WTC11 (cell line): ENCODE measurements at regions not wholly inside any gene's neighbourhood (a gene's known extent, or its start where the extent isn't known, plus 50 kb on each side); places are given as distances from the start of the nearest gene placed in this dataset.

Source experiments
- ATAC-seq: fragments of 200-7000 bp; cut with Tn5 transposase; 2 replicates; pipeline ENCODE4 v1.10.0; 2021; ENCODE audit warnings: mild to moderate bottlenecking, moderate library complexity
- CTCF ChIA-PET: fragments of 300-600 bp; sonication (Branson Sonifier 250); formaldehyde crosslinking; loops from one replicate; lab custom pipeline; 2021; ENCODE audit warnings: antibody characterized with exemption; lab: Charles Lee
- POLR2A ChIA-PET: fragments of 350-600 bp; sonication (Branson Sonifier 250); formaldehyde crosslinking; loops from one replicate; lab custom pipeline; 2021; ENCODE audit warnings: antibody characterized with exemption; lab: Charles Lee
- DNase-seq: peaks from one replicate; pipeline ENCODE4 v3.0.0; 2021; ENCODE audit warnings: low spot score
- H3K27ac Mint-ChIP-seq: 2 replicates; pipeline ENCODE4 v1.8.0; 2021; ENCODE audit warnings: mixed read lengths
- H3K27me3 Mint-ChIP-seq: 2 replicates; pipeline ENCODE4 v1.8.0; 2021; ENCODE audit warnings: low read depth, mild to moderate bottlenecking, moderate library complexity, mixed read lengths
- H3K36me3 Mint-ChIP-seq: 2 replicates; pipeline ENCODE4 v1.8.0; 2021; ENCODE audit warnings: mixed read lengths
- H3K4me1 Mint-ChIP-seq: 2 replicates; pipeline ENCODE4 v1.8.0; 2022; ENCODE audit warnings: mixed read lengths
- H3K4me3 Mint-ChIP-seq: 2 replicates; pipeline ENCODE4 v1.8.0; 2021; ENCODE audit warnings: mild to moderate bottlenecking, moderate library complexity, mixed read lengths
- H3K9me3 Mint-ChIP-seq: 2 replicates; pipeline ENCODE4 v1.8.0; 2021; ENCODE audit warnings: mixed read lengths
- AFF4 ChIP-seq: sonication (generic); formaldehyde crosslinking; IDR thresholded peaks from 2 replicates; pipeline ENCODE4 v1.8.1; 2023; ENCODE audit warnings: mild to moderate bottlenecking, missing genetic modification reagents, borderline replicate concordance
- ATF1 ChIP-seq: sonication (generic); formaldehyde crosslinking; IDR thresholded peaks from 2 replicates; pipeline ENCODE4 v1.8.1; 2023; ENCODE audit warnings: mild to moderate bottlenecking, moderate library complexity, missing genetic modification reagents
- E2F1 ChIP-seq: sonication (generic); formaldehyde crosslinking; IDR thresholded peaks from 2 replicates; pipeline ENCODE4 v1.8.0; 2022; ENCODE audit warnings: mild to moderate bottlenecking, missing genetic modification reagents
- E2F4 ChIP-seq: sonication (generic); formaldehyde crosslinking; IDR thresholded peaks from 2 replicates; pipeline ENCODE4 v1.8.1; 2022; ENCODE audit warnings: low read depth, mild to moderate bottlenecking, moderate library complexity, missing genetic modification reagents, borderline replicate concordance
- ELF4 ChIP-seq: sonication (generic); formaldehyde crosslinking; IDR thresholded peaks from 2 replicates; pipeline ENCODE4 v1.8.1; 2022; ENCODE audit warnings: low read depth, mild to moderate bottlenecking, moderate library complexity, missing genetic modification reagents
- FOXP1 ChIP-seq: sonication (generic); formaldehyde crosslinking; IDR thresholded peaks from 2 replicates; pipeline ENCODE4 v1.8.0; 2022; ENCODE audit warnings: missing genetic modification reagents, mild to moderate bottlenecking, moderate library complexity, borderline replicate concordance
- GABPB1 ChIP-seq: sonication (generic); formaldehyde crosslinking; IDR thresholded peaks from 2 replicates; pipeline ENCODE4 v1.8.1; 2023; ENCODE audit warnings: mild to moderate bottlenecking, missing genetic modification reagents
- HMGA2 ChIP-seq: fragments of 250-450 bp; sonication (Bioruptor Pico); IDR thresholded peaks from 2 replicates; pipeline ENCODE4 v1.4.0; 2021; ENCODE audit warnings: mild to moderate bottlenecking, moderate library complexity
- JUN ChIP-seq: sonication (generic); formaldehyde crosslinking; IDR thresholded peaks from 2 replicates; pipeline ENCODE4 v1.8.0; 2023; ENCODE audit warnings: mild to moderate bottlenecking, missing genetic modification reagents
- NFE2L1 ChIP-seq: sonication (generic); formaldehyde crosslinking; IDR thresholded peaks from 2 replicates; pipeline ENCODE4 v1.8.1; 2023; ENCODE audit warnings: missing genetic modification reagents
- OVOL2 ChIP-seq: fragments of 250-450 bp; sonication (Bioruptor Pico); IDR thresholded peaks from 2 replicates; pipeline ENCODE4 v1.9.0; 2021; ENCODE audit warnings: mild to moderate bottlenecking, borderline replicate concordance
- TCF7 ChIP-seq: sonication (generic); formaldehyde crosslinking; IDR thresholded peaks from 2 replicates; pipeline ENCODE4 v1.8.0; 2022; ENCODE audit warnings: mild to moderate bottlenecking, low read depth, missing genetic modification reagents, moderate library complexity
- TEAD1 ChIP-seq: sonication (generic); formaldehyde crosslinking; IDR thresholded peaks from 2 replicates; pipeline ENCODE4 v1.8.0; 2022; ENCODE audit warnings: mild to moderate bottlenecking, missing genetic modification reagents
- ZNF423 ChIP-seq: fragments of 250-450 bp; sonication (Bioruptor Pico); IDR thresholded peaks from 2 replicates; pipeline ENCODE4 v2.1.2; 2022; ENCODE audit warnings: mild to moderate bottlenecking, moderate library complexity
- ZNF671 ChIP-seq: fragments of 250-450 bp; sonication (Bioruptor Pico); IDR thresholded peaks from 2 replicates; pipeline ENCODE4 v1.8.0; 2021; ENCODE audit warnings: mild to moderate bottlenecking
- TF ChIP-seq, protein P1 (sequence below): sonication (generic); formaldehyde crosslinking; IDR thresholded peaks from 2 replicates; pipeline ENCODE4 v1.8.1; 2023; ENCODE audit warnings: mild to moderate bottlenecking, missing genetic modification reagents
- TF ChIP-seq, protein P2 (sequence below): sonication (generic); formaldehyde crosslinking; IDR thresholded peaks from 2 replicates; pipeline ENCODE4 v1.8.0; 2022; ENCODE audit warnings: mild to moderate bottlenecking, missing genetic modification reagents
- TF ChIP-seq, protein P3 (sequence below): sonication (generic); formaldehyde crosslinking; IDR thresholded peaks from 2 replicates; pipeline ENCODE4 v1.8.1; 2022; ENCODE audit warnings: missing genetic modification reagents, borderline replicate concordance

DNA sequence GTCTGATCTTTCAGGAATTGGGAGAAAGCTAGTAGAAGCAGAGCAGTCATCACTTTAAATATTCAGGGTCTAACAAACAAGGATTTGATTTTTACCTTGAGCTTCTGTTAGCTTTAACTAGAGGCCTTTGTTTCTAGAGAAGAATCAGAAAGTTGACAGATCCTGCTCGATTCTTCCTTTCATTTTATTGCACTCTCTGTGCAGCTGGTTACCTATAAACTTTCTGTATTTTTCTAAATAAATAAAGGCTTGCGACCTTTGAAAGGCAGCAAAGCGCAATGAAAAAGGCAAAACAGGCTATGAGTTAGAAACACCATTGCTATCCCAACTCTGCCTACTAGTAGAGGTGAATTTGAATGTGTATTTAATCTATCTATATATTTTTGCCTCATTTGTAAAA is 101.4 kb upstream of the NPY2R start (continued):
- TF ChIP-seq, protein P1, sequence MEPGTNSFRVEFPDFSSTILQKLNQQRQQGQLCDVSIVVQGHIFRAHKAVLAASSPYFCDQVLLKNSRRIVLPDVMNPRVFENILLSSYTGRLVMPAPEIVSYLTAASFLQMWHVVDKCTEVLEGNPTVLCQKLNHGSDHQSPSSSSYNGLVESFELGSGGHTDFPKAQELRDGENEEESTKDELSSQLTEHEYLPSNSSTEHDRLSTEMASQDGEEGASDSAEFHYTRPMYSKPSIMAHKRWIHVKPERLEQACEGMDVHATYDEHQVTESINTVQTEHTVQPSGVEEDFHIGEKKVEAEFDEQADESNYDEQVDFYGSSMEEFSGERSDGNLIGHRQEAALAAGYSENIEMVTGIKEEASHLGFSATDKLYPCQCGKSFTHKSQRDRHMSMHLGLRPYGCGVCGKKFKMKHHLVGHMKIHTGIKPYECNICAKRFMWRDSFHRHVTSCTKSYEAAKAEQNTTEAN (CRISPR knock-in tag): no peak
- TF ChIP-seq, all 79 proteins: peak for 0

DNA sequence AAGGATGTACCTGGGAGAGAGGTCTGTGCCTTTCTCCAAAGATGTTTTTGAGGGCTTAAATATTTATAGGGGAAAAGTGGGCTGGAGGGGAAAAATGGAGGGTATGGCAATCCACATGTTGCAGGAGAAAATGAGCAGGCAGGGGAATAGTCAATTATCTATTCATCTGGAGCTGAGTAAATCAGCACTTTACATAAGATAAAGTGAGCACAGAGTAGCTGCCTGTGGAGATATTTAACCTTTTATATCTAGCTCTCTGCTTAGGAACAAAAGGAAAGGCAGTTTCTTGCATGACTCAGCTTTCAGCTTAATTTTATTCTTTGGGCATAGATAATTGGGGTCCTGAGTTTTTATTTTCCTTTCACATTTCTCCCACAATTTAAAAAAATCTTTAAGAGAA is 93.6 kb upstream of the NPY2R start:
- peaks cover 84% of the 10 kb centered on the region for H3K9me3 Mint-ChIP-seq
- H3K4me1 Mint-ChIP-seq: no peaks in the 10 kb centered on the region
- TF ChIP-seq NFE2L1 (CRISPR knock-in tag) (no peak), FOXP1 (CRISPR knock-in tag) (no peak), HMGA2 (CRISPR knock-in tag) (no peak), OVOL2 (CRISPR knock-in tag) (no peak), TCF7 (no peak), GABPB1 (no peak), ZNF423 (CRISPR knock-in tag) (no peak), E2F4 (CRISPR knock-in tag) (no peak)
- TF ChIP-seq, protein P2, sequence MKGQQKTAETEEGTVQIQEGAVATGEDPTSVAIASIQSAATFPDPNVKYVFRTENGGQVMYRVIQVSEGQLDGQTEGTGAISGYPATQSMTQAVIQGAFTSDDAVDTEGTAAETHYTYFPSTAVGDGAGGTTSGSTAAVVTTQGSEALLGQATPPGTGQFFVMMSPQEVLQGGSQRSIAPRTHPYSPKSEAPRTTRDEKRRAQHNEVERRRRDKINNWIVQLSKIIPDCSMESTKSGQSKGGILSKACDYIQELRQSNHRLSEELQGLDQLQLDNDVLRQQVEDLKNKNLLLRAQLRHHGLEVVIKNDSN: no peak
- TF ChIP-seq, all 79 proteins: peak for 0
- POLR2A ChIA-PET: no interaction called here
- Mint-ChIP-seq H3K27ac (no peak overlapping the region), H3K27me3 (peaks cover 2% of the 10 kb centered on the region), H3K36me3 (peaks cover 78% of the 10 kb centered on the region), H3K4me3 (no peak overlapping the region)
- no peak for ATAC-seq
- CTCF ChIA-PET: no interaction called here
- DNase-seq: no peak

- no peak for TF ChIP-seq AFF4
- TF ChIP-seq ZNF671: no peak
- TF ChIP-seq, all 79 proteins: peak for 0
- Mint-ChIP-seq H3K27ac (no peak overlapping the region), H3K9me3 (peaks cover 61% of the 10 kb centered on the region), H3K4me3 (no peak overlapping the region), H3K4me1 (peaks cover 24% of the 10 kb centered on the region), H3K27me3 (no peaks in the 10 kb centered on the region; the same call in 1 of the 2 replicates), H3K36me3 (peaks cover 57% of the 10 kb centered on the region)
- ATAC-seq: no peak
- CTCF ChIA-PET: no interaction called here
- DNase-seq: no peak
- POLR2A ChIA-PET: no interaction called here
Observed at GRCh38 chr4:155119006-155119405, 89.4 kb upstream of the NPY2R start.

GRCh38 chr4:155120536-155120935 is 87.9 kb upstream of the NPY2R start:
- H3K27ac Mint-ChIP-seq: no peak overlapping the region
- H3K36me3 Mint-ChIP-seq: peaks cover 43% of the 10 kb centered on the region
- H3K4me1 Mint-ChIP-seq: peaks cover 24% of the 10 kb centered on the region
- no peak overlapping the region for H3K4me3 Mint-ChIP-seq
- peaks cover 50% of the 10 kb centered on the region for H3K9me3 Mint-ChIP-seq
- ChIA-PET CTCF (no interaction called here), POLR2A (interaction anchor here (0.6 kb wide), 1 partner anchor 9 kb away, joined by 3 read pairs; no protein-coding TSS in a partner anchor)
- DNase-seq (no peak), ATAC-seq (no peak)
- H3K27me3 Mint-ChIP-seq: no peaks in the 10 kb centered on the region; the same call in 1 of the 2 replicates
- TF ChIP-seq AFF4: no peak
- TF ChIP-seq TEAD1 (CRISPR knock-in tag): no peak
- no peak for TF ChIP-seq JUN
- no peak for TF ChIP-seq ELF4 (CRISPR knock-in tag)
- TF ChIP-seq E2F1 (CRISPR knock-in tag): no peak
- TF ChIP-seq ATF1 (CRISPR knock-in tag): no peak
- TF ChIP-seq, protein P3, sequence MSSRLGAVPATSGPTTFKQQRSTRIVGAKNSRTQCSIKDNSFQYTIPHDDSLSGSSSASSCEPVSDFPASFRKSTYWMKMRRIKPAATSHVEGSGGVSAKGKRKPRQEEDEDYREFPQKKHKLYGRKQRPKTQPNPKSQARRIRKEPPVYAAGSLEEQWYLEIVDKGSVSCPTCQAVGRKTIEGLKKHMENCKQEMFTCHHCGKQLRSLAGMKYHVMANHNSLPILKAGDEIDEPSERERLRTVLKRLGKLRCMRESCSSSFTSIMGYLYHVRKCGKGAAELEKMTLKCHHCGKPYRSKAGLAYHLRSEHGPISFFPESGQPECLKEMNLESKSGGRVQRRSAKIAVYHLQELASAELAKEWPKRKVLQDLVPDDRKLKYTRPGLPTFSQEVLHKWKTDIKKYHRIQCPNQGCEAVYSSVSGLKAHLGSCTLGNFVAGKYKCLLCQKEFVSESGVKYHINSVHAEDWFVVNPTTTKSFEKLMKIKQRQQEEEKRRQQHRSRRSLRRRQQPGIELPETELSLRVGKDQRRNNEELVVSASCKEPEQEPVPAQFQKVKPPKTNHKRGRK (CRISPR knock-in tag): no peak
